Transverse colon (tissue), 3 donors: ENCODE measurements at regions not wholly inside any gene's neighbourhood (a gene's known extent, or its start where the extent isn't known, plus 50 kb on each side); places are given as distances from the start of the nearest gene placed in this dataset.

Experiments used
- POLR2A ChIP-seq: fragments of 450-650 bp; IDR thresholded peaks from one replicate; pipeline ENCODE4 v1.6.1; 2016; ENCODE audit warnings: antibody characterized with exemption, mild to moderate bottlenecking, moderate library complexity
- TF ChIP-seq, protein P1 (sequence below), 5 experiments: fragments of 200-600 bp in 3 of 5; fragments of 450-650 bp in 2 of 5; sonication (generic) in 3 of 5; IDR thresholded peaks; 1 replicate in 2 of 5; 2 replicates in 3 of 5; pipeline ENCODE4 v1.5.1; 2016 to 2017; ENCODE audit warnings: antibody characterized with exemption in 5 of 5, inconsistent platforms in 3 of 5, mild to moderate bottlenecking in 2 of 5, moderate library complexity in 1 of 5

DNA sequence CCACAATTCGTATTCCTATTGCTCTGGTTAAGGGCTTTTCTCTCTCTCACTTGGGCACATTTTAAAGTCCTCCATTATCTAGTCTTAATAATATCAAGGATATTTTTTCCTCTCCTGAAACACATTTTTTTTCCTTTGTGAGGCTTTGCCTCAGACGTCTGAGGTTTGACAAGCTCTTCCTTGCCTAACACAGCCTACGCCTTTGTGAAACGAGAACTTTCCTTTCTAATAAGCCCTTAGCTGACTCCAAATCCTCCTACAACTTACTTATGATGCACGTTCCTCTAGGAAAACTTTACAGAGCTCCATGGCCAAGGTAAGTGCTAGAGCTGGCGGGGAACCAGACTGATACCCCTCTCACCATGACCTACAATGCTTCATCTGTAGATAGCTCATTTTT is 841.5 kb downstream of the SOCS6 start:
- no peak for TF ChIP-seq POLR2A
- TF ChIP-seq, protein P1, sequence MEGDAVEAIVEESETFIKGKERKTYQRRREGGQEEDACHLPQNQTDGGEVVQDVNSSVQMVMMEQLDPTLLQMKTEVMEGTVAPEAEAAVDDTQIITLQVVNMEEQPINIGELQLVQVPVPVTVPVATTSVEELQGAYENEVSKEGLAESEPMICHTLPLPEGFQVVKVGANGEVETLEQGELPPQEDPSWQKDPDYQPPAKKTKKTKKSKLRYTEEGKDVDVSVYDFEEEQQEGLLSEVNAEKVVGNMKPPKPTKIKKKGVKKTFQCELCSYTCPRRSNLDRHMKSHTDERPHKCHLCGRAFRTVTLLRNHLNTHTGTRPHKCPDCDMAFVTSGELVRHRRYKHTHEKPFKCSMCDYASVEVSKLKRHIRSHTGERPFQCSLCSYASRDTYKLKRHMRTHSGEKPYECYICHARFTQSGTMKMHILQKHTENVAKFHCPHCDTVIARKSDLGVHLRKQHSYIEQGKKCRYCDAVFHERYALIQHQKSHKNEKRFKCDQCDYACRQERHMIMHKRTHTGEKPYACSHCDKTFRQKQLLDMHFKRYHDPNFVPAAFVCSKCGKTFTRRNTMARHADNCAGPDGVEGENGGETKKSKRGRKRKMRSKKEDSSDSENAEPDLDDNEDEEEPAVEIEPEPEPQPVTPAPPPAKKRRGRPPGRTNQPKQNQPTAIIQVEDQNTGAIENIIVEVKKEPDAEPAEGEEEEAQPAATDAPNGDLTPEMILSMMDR (IDR thresholded peaks at IDR 0.05): no peak
